ENCODE measurements at regions not wholly inside any gene's neighbourhood (a gene's known extent, or its start where the extent isn't known, plus 50 kb on each side); places are given as distances from the start of the nearest gene placed in this dataset.

DNA sequence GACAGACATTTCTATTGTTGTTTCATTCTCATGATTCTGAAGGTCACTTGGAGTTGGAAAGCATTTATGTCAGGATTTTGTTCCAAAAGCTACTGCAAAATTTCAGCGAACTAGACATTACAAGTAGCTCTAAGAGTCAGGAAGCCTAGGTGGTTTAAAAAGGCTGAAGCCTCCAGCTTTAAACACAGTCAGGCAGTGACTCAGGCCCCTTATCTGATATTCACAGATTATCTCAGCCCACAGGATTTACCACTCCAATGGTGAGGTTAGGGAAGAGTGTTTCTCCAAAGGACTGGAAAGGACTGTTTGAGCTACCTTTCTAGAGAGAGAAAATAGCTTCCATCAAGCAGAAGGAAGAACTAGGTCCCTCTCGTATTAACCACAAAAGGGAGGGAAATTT, 624.4 kb upstream of the C16orf82 start:
- TF ChIP-seq EZH2 (IDR thresholded peaks at IDR 0.05) (no peak), EZH2phosphoT487 (IDR thresholded peaks at IDR 0.05) (no peak)
- TF ChIP-seq, protein P1, sequence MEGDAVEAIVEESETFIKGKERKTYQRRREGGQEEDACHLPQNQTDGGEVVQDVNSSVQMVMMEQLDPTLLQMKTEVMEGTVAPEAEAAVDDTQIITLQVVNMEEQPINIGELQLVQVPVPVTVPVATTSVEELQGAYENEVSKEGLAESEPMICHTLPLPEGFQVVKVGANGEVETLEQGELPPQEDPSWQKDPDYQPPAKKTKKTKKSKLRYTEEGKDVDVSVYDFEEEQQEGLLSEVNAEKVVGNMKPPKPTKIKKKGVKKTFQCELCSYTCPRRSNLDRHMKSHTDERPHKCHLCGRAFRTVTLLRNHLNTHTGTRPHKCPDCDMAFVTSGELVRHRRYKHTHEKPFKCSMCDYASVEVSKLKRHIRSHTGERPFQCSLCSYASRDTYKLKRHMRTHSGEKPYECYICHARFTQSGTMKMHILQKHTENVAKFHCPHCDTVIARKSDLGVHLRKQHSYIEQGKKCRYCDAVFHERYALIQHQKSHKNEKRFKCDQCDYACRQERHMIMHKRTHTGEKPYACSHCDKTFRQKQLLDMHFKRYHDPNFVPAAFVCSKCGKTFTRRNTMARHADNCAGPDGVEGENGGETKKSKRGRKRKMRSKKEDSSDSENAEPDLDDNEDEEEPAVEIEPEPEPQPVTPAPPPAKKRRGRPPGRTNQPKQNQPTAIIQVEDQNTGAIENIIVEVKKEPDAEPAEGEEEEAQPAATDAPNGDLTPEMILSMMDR (IDR thresholded peaks at IDR 0.05) = no peak
